ENCODE measurements at regions not wholly inside any gene's neighbourhood (a gene's known extent, or its start where the extent isn't known, plus 50 kb on each side); places are given as distances from the start of the nearest gene placed in this dataset.

GRCh38 chr4:62711575-62711974 is 1511.4 kb downstream of the ADGRL3 start:
- no peak for DNase-seq (ENCODE audit: low spot score)
- Histone ChIP-seq H3K27ac (no peak overlapping the region), H3K4me3 (no peak overlapping the region)
- TF ChIP-seq CTCF (IDR thresholded peaks at IDR 0.05), result no peak

DNA sequence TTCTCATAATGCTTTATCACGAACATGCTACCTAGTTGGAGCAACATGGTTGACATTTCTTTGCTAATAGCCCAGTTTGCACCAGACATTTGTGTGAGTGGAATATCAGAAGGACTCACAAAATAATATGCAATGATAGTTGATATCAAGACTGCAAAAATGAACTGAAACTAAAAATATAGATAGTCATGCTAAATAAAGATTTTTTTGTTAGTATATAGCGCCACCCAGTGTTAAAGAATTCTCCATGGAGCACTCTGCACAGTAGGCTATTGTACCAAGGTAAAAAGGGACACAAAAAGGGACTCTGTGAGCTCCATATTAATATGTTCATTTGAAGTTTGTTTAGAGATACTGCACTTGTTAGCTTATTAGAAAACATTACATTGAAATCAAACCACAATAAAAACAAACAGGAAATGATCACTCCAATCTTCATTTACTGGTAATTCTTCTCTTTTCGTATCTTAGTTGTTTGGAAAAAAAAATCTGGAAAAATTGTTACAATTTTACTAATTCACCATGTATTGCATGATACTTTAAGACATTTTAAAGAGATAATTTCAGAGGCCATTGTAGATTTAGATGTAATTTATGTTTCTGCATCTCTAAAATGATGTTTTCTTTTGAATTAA is 1509.6 kb downstream of the ADGRL3 start:
- H3K27ac ChIP-seq, result no peak overlapping the region
- TF ChIP-seq CTCF (IDR thresholded peaks at IDR 0.05), result no peak
- DNase-seq (ENCODE audit: low spot score), result no peak
- peak overlapping the region; percentile 62 for H3K4me3 ChIP-seq

GRCh38 chr4:62706423-62706822 is 1506.3 kb downstream of the ADGRL3 start:
- Histone ChIP-seq H3K27ac (no peak overlapping the region), H3K4me3 (no peak overlapping the region)
- no peak for TF ChIP-seq CTCF (IDR thresholded peaks at IDR 0.05)
- no peak for DNase-seq (ENCODE audit: low spot score)

DNA sequence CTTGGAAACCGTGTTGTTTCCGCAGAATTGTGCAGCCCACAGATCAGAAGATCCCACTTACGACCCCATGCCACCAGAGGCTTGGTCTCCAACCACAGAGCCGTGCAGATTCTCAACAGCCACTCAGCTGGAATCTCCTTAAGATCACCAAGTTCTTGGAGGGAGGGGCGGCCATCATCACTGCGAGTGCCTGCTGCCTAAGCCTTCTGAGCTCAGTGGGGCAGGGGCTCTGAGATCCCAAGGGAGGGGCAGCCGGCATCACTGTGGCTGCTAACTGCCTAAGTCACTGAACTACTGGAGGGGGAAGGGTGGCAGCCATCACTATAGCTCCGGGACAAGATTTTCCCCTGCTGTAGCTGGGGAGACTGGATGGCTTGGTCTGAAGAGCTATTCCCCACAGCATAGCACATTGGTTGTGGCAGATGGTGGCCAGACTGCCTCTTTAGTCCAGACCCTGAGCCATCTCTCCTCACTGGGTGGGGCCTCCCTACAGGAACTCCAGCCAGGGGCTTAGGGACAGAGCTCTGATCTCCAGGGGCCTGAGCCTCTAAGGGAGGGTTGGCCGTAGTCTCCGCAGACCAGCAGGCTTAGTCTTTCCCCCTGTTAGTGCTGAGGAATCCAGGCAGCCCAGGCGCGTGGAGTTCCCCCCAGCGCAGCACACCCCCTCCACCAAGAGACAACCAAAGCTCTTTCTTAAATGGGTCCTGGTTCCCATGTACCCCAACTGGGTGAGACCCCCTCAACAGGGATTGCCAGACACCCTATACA is 1483.9 kb downstream of the ADGRL3 start:
- Histone ChIP-seq H3K27ac (no peak overlapping the region), H3K4me3 (no peak overlapping the region)
- DNase-seq (ENCODE audit: low spot score), result no peak
- TF ChIP-seq CTCF (IDR thresholded peaks at IDR 0.05), result no peak

DNA sequence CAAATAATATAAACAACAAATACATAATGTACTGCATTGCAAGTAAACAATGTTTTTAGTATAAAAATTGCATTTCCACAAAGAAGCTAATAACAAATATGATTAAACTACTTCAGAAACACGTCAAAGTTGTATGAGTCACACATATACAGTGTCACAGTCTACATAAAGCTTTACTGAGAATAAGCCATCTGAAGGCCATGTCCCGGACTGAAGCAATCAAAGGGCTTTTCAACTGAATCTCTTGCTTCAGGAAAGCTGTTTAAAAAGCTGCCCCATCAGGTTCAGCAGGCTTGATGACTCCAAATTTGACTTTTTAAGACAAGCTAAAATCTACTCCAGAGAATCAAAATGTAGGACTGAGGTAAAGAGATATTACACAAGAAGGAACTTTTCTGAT is 1476.8 kb downstream of the ADGRL3 start:
- Histone ChIP-seq H3K27ac (no peak overlapping the region), H3K4me3 (no peak overlapping the region)
- no peak for DNase-seq (ENCODE audit: low spot score)
- no peak for TF ChIP-seq CTCF (IDR thresholded peaks at IDR 0.05)

DNA sequence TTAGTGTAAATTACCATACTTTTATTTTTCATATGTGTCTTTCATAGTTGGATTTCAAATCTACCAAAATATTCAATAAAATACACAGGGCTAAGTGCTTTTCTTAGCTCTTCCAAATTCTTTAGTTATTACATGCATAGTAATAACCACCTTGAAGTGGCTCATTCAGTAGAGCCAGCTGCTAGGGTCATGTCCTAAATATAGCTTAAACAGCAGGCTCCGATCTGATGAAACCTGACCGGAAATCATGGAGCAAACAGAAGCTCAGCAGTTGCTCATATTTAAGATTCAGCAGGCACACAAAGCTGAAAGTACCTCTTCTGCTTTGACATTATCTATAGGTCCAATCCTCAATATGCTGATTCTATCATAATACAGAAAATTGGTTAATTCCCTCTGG is 1470.4 kb downstream of the ADGRL3 start:
- Histone ChIP-seq H3K4me3 (no peak overlapping the region), H3K27ac (no peak overlapping the region)
- TF ChIP-seq CTCF (IDR thresholded peaks at IDR 0.05), result no peak
- DNase-seq (ENCODE audit: low spot score), result no peak

- H3K27ac ChIP-seq, result no peak overlapping the region
- no peak for TF ChIP-seq CTCF (IDR thresholded peaks at IDR 0.05)
- H3K4me3 ChIP-seq, result no peak overlapping the region
- DNase-seq (ENCODE audit: low spot score), result no peak
Measured at GRCh38 chr4:62661821-62662220, 1461.7 kb downstream of the ADGRL3 start.
